ENCODE measurements at regions not wholly inside any gene's neighbourhood (a gene's known extent, or its start where the extent isn't known, plus 50 kb on each side); places are given as distances from the start of the nearest gene placed in this dataset.

- no peak for DNase-seq (ENCODE audit: low spot score)
- H3K4me3 ChIP-seq (ENCODE audit: low read depth in 1 of 3, low read length in 3 of 3) = no peak overlapping the region
- TF ChIP-seq HNF4G (IDR thresholded peaks at IDR 0.05) (no peak), NR2F2 (IDR thresholded peaks at IDR 0.05) (no peak), FOXA1 (IDR thresholded peaks at IDR 0.05) (no peak), REST (IDR thresholded peaks at IDR 0.05) (no peak), RXRA (IDR thresholded peaks at IDR 0.05) (no peak), SP1 (IDR thresholded peaks at IDR 0.05) (no peak), GABPA (IDR thresholded peaks at IDR 0.05 in 1 of 2, conservative IDR thresholded peaks at IDR 0.05 in 1 of 2) (no peak), TAF1 (conservative IDR thresholded peaks at IDR 0.05) (no peak), RAD21 (IDR thresholded peaks at IDR 0.05) (no peak), YY1 (IDR thresholded peaks at IDR 0.05) (no peak), HNF4A (conservative IDR thresholded peaks at IDR 0.05) (no peak), ZBTB33 (IDR thresholded peaks at IDR 0.05) (no peak), ATF3 (IDR thresholded peaks at IDR 0.05) (no peak)
- no peak overlapping the region for H3K27ac ChIP-seq (ENCODE audit: low read depth in 1 of 2, low read length in 2 of 2)
- H3K36me3 ChIP-seq (ENCODE audit: control insufficient read depth in 4 of 4, insufficient read depth in 3 of 4, low read depth in 1 of 4, low read length in 3 of 4) = no peaks in the 10 kb centered on the region
- peaks cover 0 to 3% (median 0%) of the 10 kb centered on the region in 4 donors for H3K27me3 ChIP-seq (ENCODE audit: control insufficient read depth in 4 of 4, insufficient read depth in 4 of 4, low read length in 3 of 4)
- no peak overlapping the region for H3K9ac ChIP-seq (ENCODE audit: low read depth in 1 of 2, low read length in 2 of 2)
- H3K4me1 ChIP-seq (ENCODE audit: control insufficient read depth in 4 of 4, insufficient read depth in 4 of 4, low read length in 3 of 4) = no peaks in the 10 kb centered on the region
- no peaks in the 10 kb centered on the region for H3K9me3 ChIP-seq (ENCODE audit: control insufficient read depth in 4 of 4, low read length in 3 of 4)
- 63% methylated on average over 2 of the region's 2 CpGs for WGBS
Measured at GRCh38 chr18:1998121-1998520, 573.2 kb downstream of the METTL4 start.

- no peak overlapping the region for H3K4me3 ChIP-seq (ENCODE audit: low read depth in 1 of 3, low read length in 3 of 3)
- no peaks in the 10 kb centered on the region for H3K36me3 ChIP-seq (ENCODE audit: control insufficient read depth in 4 of 4, insufficient read depth in 3 of 4, low read depth in 1 of 4, low read length in 3 of 4)
- H3K9ac ChIP-seq (ENCODE audit: low read depth in 1 of 2, low read length in 2 of 2) = no peak overlapping the region
- H3K27me3 ChIP-seq (ENCODE audit: control insufficient read depth in 4 of 4, insufficient read depth in 4 of 4, low read length in 3 of 4) = peaks cover 0 to 3% (median 0%) of the 10 kb centered on the region in 4 donors
- TF ChIP-seq HNF4G (IDR thresholded peaks at IDR 0.05) (no peak), ATF3 (IDR thresholded peaks at IDR 0.05) (no peak), MAX (IDR thresholded peaks at IDR 0.05) (no peak), FOXA1 (IDR thresholded peaks at IDR 0.05) (no peak), REST (IDR thresholded peaks at IDR 0.05) (no peak), EGR1 (IDR thresholded peaks at IDR 0.05; ENCODE audit: low read depth in 2 of 2) (no peak), RAD21 (IDR thresholded peaks at IDR 0.05) (no peak), YY1 (IDR thresholded peaks at IDR 0.05) (no peak), FOXA2 (IDR thresholded peaks at IDR 0.05) (no peak), CTCF (IDR thresholded peaks at IDR 0.05; ENCODE audit: low read depth, low read length, missing input control) (no peak), RXRA (IDR thresholded peaks at IDR 0.05) (no peak), JUND (IDR thresholded peaks at IDR 0.05) (no peak), GABPA (IDR thresholded peaks at IDR 0.05 in 1 of 2, conservative IDR thresholded peaks at IDR 0.05 in 1 of 2) (no peak), TAF1 (conservative IDR thresholded peaks at IDR 0.05) (no peak), NR2F2 (IDR thresholded peaks at IDR 0.05) (no peak), HNF4A (conservative IDR thresholded peaks at IDR 0.05) (no peak), SP1 (IDR thresholded peaks at IDR 0.05) (no peak)
- 75% methylated on average over 3 of the region's 3 CpGs for WGBS
- H3K4me1 ChIP-seq (ENCODE audit: control insufficient read depth in 4 of 4, insufficient read depth in 4 of 4, low read length in 3 of 4) = no peaks in the 10 kb centered on the region
- DNase-seq (ENCODE audit: low spot score) = no peak
- no peak overlapping the region for H3K27ac ChIP-seq (ENCODE audit: low read depth in 1 of 2, low read length in 2 of 2)
- no peaks in the 10 kb centered on the region for H3K9me3 ChIP-seq (ENCODE audit: control insufficient read depth in 4 of 4, low read length in 3 of 4)
Measured at GRCh38 chr18:1999387-1999786, 571.9 kb downstream of the METTL4 start.
